Activated CD4-positive, alpha-beta T cell treated with anti-CD3 and anti-CD28 coated beads, Interleukin-2, Interleukin-6, amounts not matched to agents 100 ng/mL and 50 ng/mL, durations not matched to agents 16 hours and 8 hours (primary cell): ENCODE measurements at regions not wholly inside any gene's neighbourhood (a gene's known extent, or its start where the extent isn't known, plus 50 kb on each side); places are given as distances from the start of the nearest gene placed in this dataset.
"Not testable (repeated sequence)": the region's sequence is repeated elsewhere in the genome, so short reads cannot be mapped to it uniquely, and the experiment has no call there.

Source experiments
- DNase-seq: peaks from one replicate; pipeline ENCODE4 v3.0.0-alpha.2; 2020

DNA sequence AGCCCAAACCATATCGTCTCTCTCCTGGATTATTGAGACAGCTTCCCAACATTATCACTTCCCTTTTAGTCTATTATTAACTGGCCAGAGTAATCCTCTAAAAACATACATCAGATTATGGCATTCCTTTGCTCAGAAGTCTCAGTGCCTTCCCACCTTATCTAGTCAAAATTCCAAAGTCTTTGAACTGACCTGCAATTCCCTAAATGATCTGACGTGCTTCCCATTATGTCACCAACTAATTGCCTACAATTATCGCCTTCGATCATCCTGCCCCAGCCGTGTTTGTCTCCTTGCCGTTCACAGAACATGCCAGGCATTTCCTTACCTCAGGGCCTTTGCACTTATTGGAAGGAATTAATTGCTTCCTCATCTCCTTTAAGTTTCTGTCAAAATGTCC is 332.4 kb downstream of the IRS1 start:
- DNase-seq = no peak

DNA sequence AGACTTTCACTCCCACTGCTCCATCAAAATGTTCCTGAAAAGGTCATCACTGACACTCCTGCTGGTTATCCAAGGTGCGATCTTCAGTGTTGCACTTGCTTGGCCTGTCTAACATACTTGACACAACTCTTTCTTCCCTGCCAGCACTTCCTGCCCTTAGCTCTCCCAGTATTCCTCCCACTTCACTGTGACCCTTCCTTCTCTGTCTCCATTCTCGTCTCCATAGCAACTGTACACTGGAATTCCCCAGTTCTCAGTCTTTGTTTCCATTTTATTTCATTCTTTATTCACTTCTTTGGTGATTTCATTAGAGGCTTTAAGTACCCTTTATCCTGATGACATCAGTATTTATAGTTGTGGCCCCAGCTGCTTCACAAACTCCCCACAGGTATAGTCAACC is 333.0 kb downstream of the IRS1 start:
- DNase-seq = no peak

DNA sequence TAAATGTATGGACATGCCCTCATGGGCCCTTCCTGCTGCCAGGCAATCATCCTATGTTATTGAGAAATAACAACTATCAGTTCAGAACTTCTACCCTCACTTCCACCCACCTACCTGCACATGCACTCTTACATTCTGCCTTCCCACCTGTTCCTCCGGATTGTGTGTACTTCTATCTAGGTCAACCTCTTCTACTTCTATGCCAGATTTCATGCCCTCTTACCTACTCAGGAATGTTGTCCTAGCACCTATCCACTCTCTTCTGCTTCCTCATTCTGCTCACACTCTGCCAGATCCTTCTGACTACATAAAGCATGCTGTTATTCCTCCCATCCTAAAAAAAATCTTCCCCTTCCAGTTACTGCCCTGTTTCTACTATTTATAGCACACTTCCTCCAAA is 333.5 kb downstream of the IRS1 start:
- no peak for DNase-seq

DNA sequence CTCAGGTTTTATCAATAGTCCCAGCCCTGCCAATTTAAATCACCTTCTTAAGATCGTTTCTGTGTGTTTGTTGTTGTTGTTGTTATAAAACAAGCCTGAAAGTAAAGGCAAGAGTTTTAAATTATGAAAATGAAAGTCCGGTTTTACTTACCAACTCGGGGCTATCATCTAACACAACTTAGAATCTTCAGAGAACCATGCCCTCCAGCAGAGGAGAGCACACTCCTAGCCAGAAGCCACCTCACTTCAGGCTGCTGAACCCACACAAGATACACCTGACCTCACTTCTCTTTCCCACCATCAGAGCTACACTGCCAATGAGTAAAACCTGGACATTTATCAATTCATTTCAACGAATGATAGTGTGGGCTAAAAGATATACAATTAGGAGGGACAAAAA is 335.2 kb downstream of the IRS1 start:
- no peak for DNase-seq

GRCh38 chr2:226463154-226463553 is 336.5 kb downstream of the IRS1 start:
- DNase-seq = no peak

GRCh38 chr2:226461981-226462380 is 337.6 kb downstream of the IRS1 start:
- DNase-seq = no peak

DNA sequence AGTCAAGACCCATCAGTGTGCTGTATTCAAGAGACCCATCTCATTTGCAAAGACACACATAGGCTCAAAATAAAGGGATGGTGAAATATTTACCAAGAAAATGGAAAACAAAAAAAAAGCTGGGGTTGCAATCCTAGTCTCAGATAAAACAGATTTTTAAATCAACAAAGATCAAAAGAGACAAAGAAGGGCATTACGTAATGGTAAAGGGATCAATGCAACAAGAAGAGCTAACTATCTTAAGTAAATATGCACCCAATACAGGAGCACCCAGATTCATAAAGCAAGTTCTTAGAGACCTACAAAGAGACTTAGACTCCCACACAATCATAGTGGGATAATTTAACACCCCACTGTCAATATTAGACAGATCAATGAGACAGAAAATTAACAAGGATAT is 343.5 kb downstream of the IRS1 start:
- DNase-seq = not testable (repeated sequence)

- DNase-seq = no peak
Measured at GRCh38 chr2:226452768-226453167, 346.9 kb downstream of the IRS1 start.

DNA sequence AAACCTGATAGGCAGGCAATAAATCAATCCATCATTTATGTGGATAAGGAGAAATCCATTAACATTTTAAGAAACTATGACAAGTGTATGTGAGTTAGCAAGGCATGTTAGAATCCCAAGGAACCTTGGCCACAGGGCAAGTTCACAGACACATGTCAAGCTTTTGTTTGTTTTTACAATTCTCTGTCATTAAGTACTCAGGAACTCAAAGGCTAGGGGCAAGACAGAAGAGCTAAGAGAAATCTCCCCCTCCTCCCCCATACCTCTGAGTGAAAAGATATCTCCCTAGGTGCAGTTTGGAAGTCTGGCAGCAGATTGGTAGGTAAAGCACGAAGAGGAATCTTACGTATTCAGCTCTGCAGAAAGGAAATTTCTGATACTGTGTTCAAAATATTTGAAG is 348.1 kb downstream of the IRS1 start:
- no peak for DNase-seq

GRCh38 chr2:226450141-226450540 is 349.5 kb downstream of the IRS1 start:
- no peak for DNase-seq

DNA sequence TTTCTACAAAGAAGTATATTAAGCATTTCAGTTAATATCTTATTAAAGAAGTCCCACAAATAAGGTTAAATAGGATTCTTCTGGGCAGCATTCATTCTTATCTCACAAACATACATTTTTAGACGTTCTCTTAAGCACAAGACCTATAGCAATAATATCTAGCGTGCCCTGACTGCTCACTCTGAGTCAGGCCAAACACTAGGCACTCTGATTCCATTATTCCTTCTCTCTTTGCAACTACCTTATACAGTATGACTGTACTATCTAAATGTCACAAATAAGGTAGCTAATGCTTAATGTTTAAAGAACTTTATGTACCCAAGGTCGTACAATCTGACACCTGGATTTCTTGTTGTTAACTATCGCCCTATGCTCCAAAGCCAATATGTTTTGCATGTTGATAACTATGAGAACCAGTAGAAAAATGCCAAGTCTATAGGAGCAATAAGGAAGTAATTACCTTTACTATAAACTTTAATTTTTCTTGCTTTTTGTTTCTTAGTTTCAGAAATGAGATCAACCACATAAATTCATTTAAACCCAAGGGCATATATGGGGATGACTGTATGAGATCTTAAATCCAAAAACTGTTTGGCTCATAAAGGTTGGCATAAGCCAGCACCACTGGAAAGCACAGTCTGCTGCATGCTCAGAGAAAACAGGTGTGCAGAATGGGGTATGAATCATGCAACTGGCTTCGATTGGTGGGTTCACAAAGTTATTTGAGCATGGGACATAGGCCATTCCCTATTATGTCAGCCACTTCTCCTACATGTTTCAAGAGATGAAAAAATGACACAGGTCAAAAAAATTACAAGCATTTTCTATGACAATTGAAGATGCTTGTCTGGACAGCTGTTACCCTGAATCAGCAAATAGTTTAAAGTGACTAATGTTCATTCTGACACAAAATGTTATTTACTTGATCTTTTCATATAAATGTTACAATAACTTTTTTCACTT is 352.0 kb downstream of the IRS1 start:
- DNase-seq = no peak

DNA sequence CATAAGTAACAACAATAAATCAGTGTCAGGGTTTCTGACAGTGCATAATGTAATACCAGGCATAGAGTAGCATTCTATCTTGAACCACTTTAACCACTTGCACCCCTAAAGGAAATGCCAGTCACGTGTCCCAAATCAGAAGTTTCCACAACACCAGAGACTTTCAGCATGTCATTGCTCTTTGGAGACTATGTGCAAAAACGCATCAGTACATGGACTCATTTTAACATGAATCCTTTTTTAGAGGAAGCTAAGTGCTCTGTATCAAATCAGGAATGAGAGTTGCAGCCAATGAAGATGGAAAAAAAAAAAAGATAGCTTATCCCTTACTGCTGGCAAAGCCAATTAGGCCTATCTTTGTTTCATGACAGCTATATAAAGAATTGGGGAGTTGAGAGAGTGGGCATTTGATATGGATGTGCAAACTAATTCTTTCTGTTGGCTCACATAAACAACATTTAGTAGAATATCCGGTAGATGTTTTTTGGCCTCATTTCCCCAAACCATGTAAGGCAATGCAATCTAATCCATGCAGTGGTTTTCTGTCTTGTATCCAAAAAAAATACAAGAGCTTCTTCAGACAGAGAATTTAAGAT is 353.1 kb downstream of the IRS1 start:
- no peak for DNase-seq

DNA sequence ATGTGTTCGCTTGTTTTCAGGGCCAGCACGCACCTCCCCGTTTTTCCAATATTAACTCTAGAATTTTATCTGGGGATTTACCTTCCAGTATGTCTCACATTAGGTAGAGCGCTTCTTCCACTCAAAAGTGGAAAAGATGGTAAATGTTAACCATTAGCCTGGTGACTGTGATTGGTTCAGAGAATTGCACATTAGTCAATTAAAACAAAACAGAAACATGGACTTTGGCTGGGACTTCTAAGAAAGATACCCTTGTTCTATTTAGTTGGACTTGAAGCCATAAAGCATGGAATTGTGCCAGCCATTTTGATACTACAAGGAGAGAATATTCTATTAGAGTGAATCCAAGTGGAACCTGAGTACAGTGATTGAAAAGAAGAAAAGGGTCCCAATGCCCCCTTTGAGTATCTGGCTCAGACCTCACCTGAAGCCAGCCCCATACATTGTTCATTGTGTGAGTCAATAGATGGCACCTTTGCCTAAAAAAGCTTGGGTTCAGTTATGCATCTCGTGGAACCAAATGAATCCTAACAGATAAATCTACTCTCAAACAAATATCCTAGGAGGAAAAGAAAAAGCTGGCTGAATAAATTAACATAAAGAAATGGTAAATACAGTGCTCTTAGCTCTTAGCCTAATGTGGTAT is 354.3 kb downstream of the IRS1 start:
- no peak for DNase-seq

DNA sequence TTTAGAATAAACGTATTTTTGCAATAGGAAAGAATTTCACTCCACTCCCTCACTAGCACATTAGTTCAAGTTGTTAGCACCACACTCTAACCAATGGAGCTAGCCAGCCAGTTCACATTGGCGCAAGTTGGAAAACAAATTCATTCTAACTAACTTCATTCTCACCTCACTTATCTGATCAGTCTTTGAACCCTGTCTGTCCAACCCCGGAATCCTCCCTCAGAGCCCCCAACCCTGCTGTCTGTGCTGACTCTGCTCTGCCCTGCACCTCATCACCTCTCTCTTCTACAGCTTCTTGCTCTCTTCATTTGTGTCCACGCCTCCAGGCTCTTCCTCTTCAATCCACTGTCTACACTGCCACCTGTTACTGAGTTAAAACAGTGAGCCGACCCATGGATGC is 356.5 kb downstream of the IRS1 start:
- DNase-seq = no peak

DNA sequence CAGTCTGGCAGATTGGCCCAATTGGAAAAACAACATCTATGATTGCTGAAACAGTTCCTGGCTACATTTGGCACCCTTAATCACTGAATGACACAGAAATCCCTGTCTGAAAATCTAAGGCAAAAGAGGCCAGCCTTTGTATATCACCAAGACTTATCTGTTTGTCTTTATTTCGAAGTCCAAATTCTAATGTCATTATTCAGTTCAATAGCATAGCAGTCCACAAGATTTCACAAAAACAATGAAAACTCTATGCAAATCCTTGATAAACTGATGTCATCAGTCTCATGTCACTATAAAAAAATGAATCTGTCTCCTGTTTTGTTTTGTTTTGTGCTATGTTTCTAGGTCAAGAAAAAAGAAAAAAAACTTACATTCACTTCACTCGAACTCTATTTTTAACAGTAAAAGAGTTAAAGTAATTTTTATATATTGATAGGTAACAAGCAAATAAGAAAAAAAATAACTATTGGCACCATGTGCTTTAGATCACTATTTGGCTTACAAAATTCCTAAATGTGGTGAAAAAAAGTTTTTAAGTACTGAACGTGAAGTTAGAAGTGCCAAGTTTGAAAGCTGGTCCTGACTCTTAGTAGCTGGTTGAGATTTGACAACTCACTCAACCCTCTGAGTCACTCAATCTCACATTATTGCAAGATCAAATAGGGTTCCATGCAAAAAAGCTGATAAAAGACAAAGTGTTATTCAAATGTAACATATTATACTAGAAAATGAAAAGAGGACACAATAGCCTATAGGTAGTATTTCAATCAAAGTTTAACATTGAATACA is 359.3 kb downstream of the IRS1 start:
- DNase-seq = no peak

- no peak for DNase-seq
Measured at GRCh38 chr2:226439337-226439736, 360.3 kb downstream of the IRS1 start.

- no peak for DNase-seq
Measured at GRCh38 chr2:226435146-226435545, 364.5 kb downstream of the IRS1 start.

DNA sequence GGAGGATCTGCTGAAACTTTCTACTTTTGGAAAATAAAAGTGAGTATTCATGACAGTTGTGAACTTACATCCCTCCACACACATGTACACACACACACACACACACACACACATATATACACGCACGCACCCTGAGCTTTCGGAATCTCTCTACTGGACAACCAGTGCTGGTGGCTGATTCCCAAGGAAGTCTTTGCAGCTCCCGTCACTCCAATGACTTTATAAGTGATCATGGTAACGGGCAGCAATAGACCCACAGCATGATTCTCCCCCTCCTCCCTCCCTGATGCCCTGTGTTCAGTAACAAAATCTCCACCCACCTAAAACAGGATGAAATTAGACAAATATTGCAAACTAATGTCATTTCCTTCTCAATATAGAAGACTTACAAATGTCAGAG is 364.9 kb downstream of the IRS1 start:
- DNase-seq = no peak

DNA sequence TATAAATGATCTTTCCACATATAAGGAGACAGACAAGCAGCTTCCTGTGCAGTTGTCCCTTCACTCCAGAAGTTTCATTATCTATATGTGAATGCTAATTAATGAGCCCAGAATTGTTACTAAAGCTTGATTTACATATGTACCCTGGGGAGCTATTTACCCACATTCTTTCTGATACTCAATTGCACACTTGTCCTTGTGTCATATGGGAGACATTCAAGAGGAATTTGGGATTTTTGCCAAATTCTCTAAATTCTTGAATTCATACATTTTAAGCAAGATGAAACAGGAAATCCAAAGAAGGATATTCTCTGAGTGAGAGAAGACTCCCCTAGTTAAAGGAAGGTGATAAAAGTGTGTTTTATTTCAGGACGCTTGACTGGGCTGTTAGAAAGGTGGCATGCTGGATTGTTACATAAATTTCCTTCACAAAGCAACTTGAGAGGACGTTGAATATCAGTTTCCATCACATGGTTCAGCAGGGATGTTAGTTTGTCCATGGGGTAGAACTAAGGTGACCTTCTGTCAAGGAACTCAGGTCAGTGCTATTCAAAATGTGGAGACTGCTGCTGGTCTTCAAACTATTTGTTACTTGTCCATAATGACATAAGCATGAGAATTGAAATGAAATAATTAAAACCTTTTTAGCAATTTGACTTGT is 368.2 kb downstream of the IRS1 start:
- no peak for DNase-seq

- DNase-seq = no peak
Measured at GRCh38 chr2:226429476-226429875, 370.1 kb downstream of the IRS1 start.

GRCh38 chr2:226427538-226428307 is 371.9 kb downstream of the IRS1 start:
- DNase-seq = no peak

DNA sequence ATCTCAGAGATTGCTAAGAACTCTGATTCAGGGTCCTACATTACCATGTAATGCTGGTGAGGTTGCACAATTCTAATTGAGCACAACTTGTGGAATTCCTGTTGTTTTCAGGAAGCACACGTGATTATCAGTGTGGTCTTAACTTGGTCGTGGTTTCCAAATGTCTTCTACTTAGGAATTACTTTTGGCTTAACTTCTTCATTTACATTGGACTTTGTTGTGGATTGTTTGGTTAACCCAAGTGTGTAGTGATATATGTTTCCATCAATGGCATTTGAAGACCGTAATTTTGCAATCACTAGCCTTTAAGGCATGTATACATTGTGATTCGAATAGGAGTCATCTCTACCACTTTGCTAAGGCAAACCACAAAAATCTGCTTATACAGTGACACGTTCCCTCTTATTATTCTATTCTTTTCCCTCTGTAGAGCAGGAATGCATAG is 373.3 kb downstream of the IRS1 start:
- DNase-seq = no peak
